ENCODE measurements at regions not wholly inside any gene's neighbourhood (a gene's known extent, or its start where the extent isn't known, plus 50 kb on each side); places are given as distances from the start of the nearest gene placed in this dataset.

GRCh38 chr21:35737449-35737848 lies 322.9 kb downstream of the SETD4 start:
- Histone ChIP-seq H3T11ph (ENCODE audit: low read length) (no peak overlapping the region), H2BK15ac (ENCODE audit: low read depth, low read length) (no peak overlapping the region), H3K23me2 (ENCODE audit: insufficient read length, low read depth, low read length, poor library complexity, severe bottlenecking) (no peaks in the 10 kb centered on the region), H3K27ac (ENCODE audit: insufficient read length, low read depth, low read length) (no peak overlapping the region), H3K14ac (ENCODE audit: insufficient read depth, low read length) (no peak overlapping the region), H2AFZ (ENCODE audit: low read length) (no peak overlapping the region), H3K79me2 (ENCODE audit: insufficient read depth, low read length) (no peaks in the 10 kb centered on the region; the same call in 1 of the 2 replicates), H4K5ac (ENCODE audit: insufficient read length, low read depth, low read length) (no peak overlapping the region), H3K23ac (ENCODE audit: insufficient read length, low read depth, low read length) (no peak overlapping the region), H3K27me3 (ENCODE audit: insufficient read depth, low read length) (no peaks in the 10 kb centered on the region), H4K91ac (ENCODE audit: insufficient read length, low read depth, low read length) (no peak overlapping the region), H2BK12ac (ENCODE audit: insufficient read length, low read depth, low read length) (no peak overlapping the region), H3K9me3 (ENCODE audit: control insufficient read depth, low read depth, low read length) (no peaks in the 10 kb centered on the region), H3K79me1 (ENCODE audit: insufficient read depth, low read depth, low read length, poor library complexity, severe bottlenecking) (no peaks in the 10 kb centered on the region), H2BK120ac (ENCODE audit: low read depth, low read length, poor library complexity, severe bottlenecking) (no peak overlapping the region), H3K4me1 (ENCODE audit: insufficient read depth, low read length) (no peaks in the 10 kb centered on the region), H4K20me1 (ENCODE audit: control insufficient read depth, insufficient read depth, insufficient read length) (no peaks in the 10 kb centered on the region), H2BK20ac (ENCODE audit: low read depth, low read length, poor library complexity, severe bottlenecking) (no peak overlapping the region), H3K4me2 (ENCODE audit: insufficient read depth, insufficient read length, low read length) (no peak overlapping the region), H4K8ac (replicated peaks; ENCODE audit: insufficient read length, low read depth, low read length) (no peak overlapping the region), H3K9ac (ENCODE audit: extremely low read depth, insufficient read length, low read length) (no peak overlapping the region), H2AK5ac (ENCODE audit: insufficient read length, low read length) (no peak overlapping the region), H3K56ac (ENCODE audit: insufficient read length, low read depth, low read length) (no peak overlapping the region), H2BK5ac (ENCODE audit: insufficient read length, low read length) (no peak overlapping the region), H3K4ac (ENCODE audit: low read depth, low read length) (no peak overlapping the region), H3K18ac (ENCODE audit: insufficient read length, low read depth, low read length) (no peak overlapping the region)
- peaks cover 19 to 26% of the 10 kb centered on the region in 2 experiments; a peak in 4 of 5 replicates for H3K9me3 Mint-ChIP-seq
- no peak for TF ChIP-seq CTCF (conservative IDR thresholded peaks at IDR 0.05)
- H3K4me3 Mint-ChIP-seq, result no peak overlapping the region
- no peak overlapping the region for H3K27ac Mint-ChIP-seq
- H3K27me3 Mint-ChIP-seq (ENCODE audit: low read depth), result no peaks in the 10 kb centered on the region; the same call in none of the 2 replicates
- DNase-seq, result no peak
- WGBS (ENCODE audit: extremely low coverage, insufficient read length, low lambda C conversion rate), result no CpG with 5 or more reads among the region's 4 CpGs
- peaks cover 0 to 18% (median 4%) of the 10 kb centered on the region in 3 experiments; a peak in 6 of 7 replicates for H3K36me3 Mint-ChIP-seq (ENCODE audit: insufficient read depth in 1 of 3, low read depth in 3 of 3)
- no peaks in the 10 kb centered on the region for H3K4me1 Mint-ChIP-seq

Measured in H9 (cell line).